B cell (primary cell): ENCODE measurements at regions not wholly inside any gene's neighbourhood (a gene's known extent, or its start where the extent isn't known, plus 50 kb on each side); places are given as distances from the start of the nearest gene placed in this dataset.

Experiments used
- ATAC-seq: fragments of 200-7000 bp; cut with Tn5 transposase; one replicate; pipeline ENCODE4 v1.10.0; 2021; ENCODE audit warnings: low read depth, mild to moderate bottlenecking, moderate number of reproducible peaks, moderate library complexity
- CTCF ChIA-PET: fragments of 350-600 bp; sonication (Branson Sonifier 250); formaldehyde crosslinking; loops from one replicate; lab custom pipeline; 2021; ENCODE audit warnings: antibody characterized with exemption, inconsistent platforms; lab: Charles Lee
- POLR2A ChIA-PET: fragments of 350-600 bp; sonication (Branson Sonifier 250); formaldehyde crosslinking; loops from one replicate; lab custom pipeline; 2021; ENCODE audit warnings: antibody characterized with exemption; lab: Charles Lee
- DNase-seq: peaks from one replicate; pipeline ENCODE4 v3.0.0; 2013
- H2AFZ ChIP-seq: 2 replicates; pipeline ENCODE4 v1.6.1; 2012; ENCODE audit warnings: mild to moderate bottlenecking, low read depth, low read length; ENCODE audit not compliant: insufficient read depth, poor library complexity, severe bottlenecking
- H3K27ac ChIP-seq, 2 donors: 1 replicate in 1 of 2; 2 replicates in 1 of 2; pipeline ENCODE4 v1.5.1; 2012 to 2013; ENCODE audit warnings: low read length in 2 of 2, mild to moderate bottlenecking in 2 of 2, moderate library complexity in 1 of 2
- H3K27me3 ChIP-seq, 4 experiments: fragments of 200-600 bp in 1 of 4; sonication (generic) in 1 of 4; replicated peaks in 1 of 4; 1 replicate in 2 of 4; 2 replicates in 2 of 4; pipeline versions ENCODE4 v1.6.1 to v1.7.0; 2013 to 2016; ENCODE audit warnings: low read length in 3 of 4, mild to moderate bottlenecking in 2 of 4, mixed read lengths in 1 of 4, moderate library complexity in 1 of 4; ENCODE audit not compliant: insufficient read depth in 4 of 4, control insufficient read depth in 3 of 4; ENCODE audit errors: control extremely low read depth in 1 of 4
- H3K36me3 ChIP-seq, 2 experiments: replicated peaks in 1 of 2; 1 replicate in 1 of 2; 2 replicates in 1 of 2; pipeline versions ENCODE4 v1.6.1 to v1.7.1; 2013; ENCODE audit warnings: low read length in 1 of 2; ENCODE audit not compliant: insufficient read depth in 2 of 2, control insufficient read depth in 1 of 2; ENCODE audit errors: control extremely low read depth in 1 of 2, extremely low read depth in 1 of 2
- H3K4me1 ChIP-seq, 2 donors: fragments of 200-600 bp in 1 of 2; sonication (generic) in 1 of 2; 1 replicate in 1 of 2; 2 replicates in 1 of 2; pipeline versions ENCODE4 v1.5.1 to v1.6.1; 2013 to 2017; ENCODE audit warnings: low read length in 2 of 2; ENCODE audit not compliant: control insufficient read depth in 2 of 2, insufficient read depth in 2 of 2
- H3K4me2 ChIP-seq: replicated peaks from 2 replicates; pipeline ENCODE3; 2012; ENCODE audit warnings: mild to moderate bottlenecking, low read depth, low read length; ENCODE audit not compliant: poor library complexity, severe bottlenecking
- H3K4me3 ChIP-seq, 5 experiments: fragments of 200-600 bp in 1 of 5; sonication (generic) in 1 of 5; 1 replicate in 3 of 5; 2 replicates in 2 of 5; pipeline versions ENCODE4 v1.5.1 to v1.7.0; 2011 to 2016; ENCODE audit warnings: low read length in 4 of 5, mild to moderate bottlenecking in 4 of 5, low read depth in 2 of 5, control low read depth in 1 of 5, moderate library complexity in 1 of 5; ENCODE audit not compliant: insufficient read depth in 1 of 5; ENCODE audit errors: control extremely low read depth in 1 of 5, extremely low read depth in 1 of 5
- H3K79me2 ChIP-seq: fragments of 200-600 bp; sonication (generic); one replicate; pipeline ENCODE4 v1.6.0; 2016; ENCODE audit warnings: low read length; ENCODE audit not compliant: control insufficient read depth, insufficient read depth
- H3K9ac ChIP-seq: fragments of 200-600 bp; sonication (generic); 2 replicates; pipeline ENCODE4 v1.6.1; 2017; ENCODE audit warnings: mild to moderate bottlenecking, low read length, moderate library complexity
- H3K9me3 ChIP-seq, 3 donors: one replicate each; pipeline versions ENCODE4 v1.6.1 to v1.7.1; 2013; ENCODE audit warnings: low read length in 2 of 3; ENCODE audit not compliant: control insufficient read depth in 2 of 3, insufficient read depth in 1 of 3; ENCODE audit errors: control extremely low read depth in 1 of 3
- H4K20me1 ChIP-seq: 2 replicates; pipeline ENCODE4 v1.6.0; 2012; ENCODE audit warnings: mild to moderate bottlenecking, low read length; ENCODE audit not compliant: insufficient read depth, control insufficient read depth, poor library complexity, severe bottlenecking
- H3K27ac Mint-ChIP-seq: one replicate; pipeline ENCODE4 v1.8.0; 2021; ENCODE audit warnings: mixed read lengths
- H3K27me3 Mint-ChIP-seq: one replicate; pipeline ENCODE4 v1.8.0; 2021; ENCODE audit warnings: mixed read lengths
- H3K4me1 Mint-ChIP-seq: one replicate; pipeline ENCODE4 v1.8.0; 2021; ENCODE audit warnings: mixed read lengths
- H3K4me3 Mint-ChIP-seq: one replicate; pipeline ENCODE4 v1.8.0; 2021; ENCODE audit warnings: mixed read lengths
- H3K9me3 Mint-ChIP-seq: one replicate; pipeline ENCODE4 v1.8.0; 2022; ENCODE audit warnings: mixed read lengths; ENCODE audit not compliant: insufficient read depth
- EZH2 ChIP-seq: IDR thresholded peaks from 2 replicates; pipeline ENCODE4 v1.6.1; 2012; ENCODE audit warnings: borderline replicate concordance, low read depth, mild to moderate bottlenecking, moderate library complexity, low read length; ENCODE audit not compliant: insufficient read depth, poor library complexity, severe bottlenecking
- WGBS: methylation state at CpG from one replicate; pipeline ENCODE4 v1.1.5; 2013; ENCODE audit warnings: missing lambda C conversion rate; ENCODE audit not compliant: insufficient coverage; 5-methylcytosine and 5-hydroxymethylcytosine counted together
- intact Hi-C: fragments of 100-400 bp; cut with micrococcal nuclease; formaldehyde crosslinking; loops from one replicate; pipeline ENCODE4 v1.10.0; 2022
- TF ChIP-seq, protein P1 (sequence below): fragments of 200-600 bp; IDR thresholded peaks from one replicate; pipeline ENCODE4 v1.8.0; 2022; ENCODE audit warnings: antibody characterized with exemption, mild to moderate bottlenecking

DNA sequence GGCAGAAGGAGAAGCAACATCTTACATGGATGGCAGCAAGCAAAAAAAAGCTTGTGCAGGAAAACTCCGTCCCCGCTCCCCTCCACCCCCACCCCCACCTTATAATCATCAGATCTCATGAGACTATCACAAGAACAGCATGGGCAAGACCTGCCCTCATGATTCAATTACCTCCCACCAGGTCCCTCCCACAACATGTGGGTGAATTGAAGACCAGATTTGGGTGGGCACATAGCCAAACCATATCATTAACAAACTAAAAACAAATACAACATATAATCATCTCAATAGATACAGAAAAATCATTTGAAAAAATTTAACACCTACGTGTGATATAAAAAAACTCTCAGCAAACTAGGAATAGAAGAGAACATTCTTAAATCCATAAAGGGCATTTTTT lies 88.8 kb downstream of the BUD13 start:
- H4K20me1 ChIP-seq = no peaks in the 10 kb centered on the region
- no peak overlapping the region for H3K4me2 ChIP-seq
- ATAC-seq = no peak
- no CpG with 5 or more reads among the region's 3 CpGs for WGBS
- H3K27me3 ChIP-seq = no peaks in the 10 kb centered on the region
- H3K27me3 Mint-ChIP-seq = peaks cover 12% of the 10 kb centered on the region
- no peak overlapping the region for H3K4me3 Mint-ChIP-seq
- no peak for TF ChIP-seq EZH2
- TF ChIP-seq, protein P1, sequence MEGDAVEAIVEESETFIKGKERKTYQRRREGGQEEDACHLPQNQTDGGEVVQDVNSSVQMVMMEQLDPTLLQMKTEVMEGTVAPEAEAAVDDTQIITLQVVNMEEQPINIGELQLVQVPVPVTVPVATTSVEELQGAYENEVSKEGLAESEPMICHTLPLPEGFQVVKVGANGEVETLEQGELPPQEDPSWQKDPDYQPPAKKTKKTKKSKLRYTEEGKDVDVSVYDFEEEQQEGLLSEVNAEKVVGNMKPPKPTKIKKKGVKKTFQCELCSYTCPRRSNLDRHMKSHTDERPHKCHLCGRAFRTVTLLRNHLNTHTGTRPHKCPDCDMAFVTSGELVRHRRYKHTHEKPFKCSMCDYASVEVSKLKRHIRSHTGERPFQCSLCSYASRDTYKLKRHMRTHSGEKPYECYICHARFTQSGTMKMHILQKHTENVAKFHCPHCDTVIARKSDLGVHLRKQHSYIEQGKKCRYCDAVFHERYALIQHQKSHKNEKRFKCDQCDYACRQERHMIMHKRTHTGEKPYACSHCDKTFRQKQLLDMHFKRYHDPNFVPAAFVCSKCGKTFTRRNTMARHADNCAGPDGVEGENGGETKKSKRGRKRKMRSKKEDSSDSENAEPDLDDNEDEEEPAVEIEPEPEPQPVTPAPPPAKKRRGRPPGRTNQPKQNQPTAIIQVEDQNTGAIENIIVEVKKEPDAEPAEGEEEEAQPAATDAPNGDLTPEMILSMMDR = no peak
- no peaks in the 10 kb centered on the region for H3K4me1 Mint-ChIP-seq
- no peaks in the 10 kb centered on the region for H3K36me3 ChIP-seq
- no peak overlapping the region for H2AFZ ChIP-seq
- no peak overlapping the region for H3K27ac ChIP-seq
- no peak for DNase-seq
- H3K79me2 ChIP-seq = no peaks in the 10 kb centered on the region
- ChIA-PET POLR2A (no interaction called here), CTCF (interaction anchor here (1.3 kb wide), 1 partner anchor 8 kb away, joined by 6 read pairs; no protein-coding TSS in a partner anchor)
- no peak overlapping the region for H3K27ac Mint-ChIP-seq
- intact Hi-C loops = no loop called here
- peaks cover 2% of the 10 kb centered on the region for H3K9me3 Mint-ChIP-seq
- H3K9ac ChIP-seq = no peak overlapping the region
- peaks cover 0 to 1% (median 0%) of the 10 kb centered on the region in 3 donors for H3K9me3 ChIP-seq
- no peak overlapping the region for H3K4me3 ChIP-seq
- no peaks in the 10 kb centered on the region for H3K4me1 ChIP-seq

DNA sequence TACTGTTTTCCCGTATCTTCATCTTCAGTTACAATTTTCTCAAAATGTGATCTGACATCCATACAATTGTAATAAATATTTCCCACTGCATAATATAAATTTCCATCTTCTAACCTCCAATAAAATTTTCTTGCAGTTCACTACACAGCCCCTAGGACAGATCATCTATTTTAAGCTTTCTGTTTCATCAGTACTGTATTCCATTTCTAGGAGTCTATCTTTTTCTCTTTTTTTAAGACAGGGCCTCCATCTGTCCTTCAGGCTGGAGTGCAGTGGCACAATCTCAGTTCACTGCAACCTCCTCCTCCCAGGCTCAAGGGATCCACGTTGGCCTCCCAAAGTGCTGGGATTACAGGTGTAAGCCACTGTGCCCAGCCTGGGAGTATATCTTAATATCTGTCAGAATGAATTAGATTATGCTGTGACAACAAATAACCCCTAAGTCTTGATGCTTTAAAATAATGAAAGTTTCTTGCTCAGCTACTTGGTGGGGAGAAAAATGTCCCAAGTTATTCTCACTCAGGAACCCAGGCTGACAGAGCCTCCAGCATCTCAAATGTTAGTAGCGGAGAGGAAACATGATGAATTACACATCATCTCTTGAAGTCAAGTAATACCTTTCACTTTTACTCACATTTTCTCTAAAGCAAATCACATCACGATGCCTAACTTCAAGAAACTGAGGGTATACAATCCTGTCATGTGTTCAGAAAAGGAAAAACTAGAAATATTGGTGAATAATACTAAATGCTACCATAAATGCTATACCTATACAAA lies 92.2 kb downstream of the BUD13 start:
- CTCF ChIA-PET = interaction anchor here (1.4 kb wide), 1 partner anchor 11 kb away, joined by 6 read pairs; no protein-coding TSS in a partner anchor
- POLR2A ChIA-PET = no interaction called here
- WGBS = 88% methylated on average over 1 of the region's 4 CpGs

More for the DNA sequence above, 92.2 kb downstream of the BUD13 start:
- no peak overlapping the region for H3K27ac ChIP-seq
- no peak overlapping the region for H3K4me3 ChIP-seq
- Mint-ChIP-seq H3K27ac (no peak overlapping the region), H3K27me3 (no peaks in the 10 kb centered on the region), H3K4me1 (no peaks in the 10 kb centered on the region), H3K4me3 (no peak overlapping the region), H3K9me3 (peaks cover 4% of the 10 kb centered on the region)
- H3K9ac ChIP-seq = no peak overlapping the region
- H4K20me1 ChIP-seq = no peaks in the 10 kb centered on the region
- no peak overlapping the region for H3K4me2 ChIP-seq
- peaks cover 0 to 1% (median 0%) of the 10 kb centered on the region in 3 donors for H3K9me3 ChIP-seq
- intact Hi-C loops = no loop called here
- H3K36me3 ChIP-seq = no peaks in the 10 kb centered on the region
- no peaks in the 10 kb centered on the region for H3K79me2 ChIP-seq
- TF ChIP-seq EZH2 = no peak
- TF ChIP-seq, protein P1 = no peak
- H3K4me1 ChIP-seq = no peaks in the 10 kb centered on the region
- DNase-seq (no peak), ATAC-seq (no peak)
- H2AFZ ChIP-seq = no peak overlapping the region
- H3K27me3 ChIP-seq = no peaks in the 10 kb centered on the region
